Right hindlimb (tissue), 1 donor: ENCODE measurements at regions not wholly inside any gene's neighbourhood (a gene's known extent, or its start where the extent isn't known, plus 50 kb on each side); places are given as distances from the start of the nearest gene placed in this dataset.

Source experiments
- DNase-seq: peaks from one replicate; pipeline ENCODE4 v3.0.0-alpha.2; 2018

DNA sequence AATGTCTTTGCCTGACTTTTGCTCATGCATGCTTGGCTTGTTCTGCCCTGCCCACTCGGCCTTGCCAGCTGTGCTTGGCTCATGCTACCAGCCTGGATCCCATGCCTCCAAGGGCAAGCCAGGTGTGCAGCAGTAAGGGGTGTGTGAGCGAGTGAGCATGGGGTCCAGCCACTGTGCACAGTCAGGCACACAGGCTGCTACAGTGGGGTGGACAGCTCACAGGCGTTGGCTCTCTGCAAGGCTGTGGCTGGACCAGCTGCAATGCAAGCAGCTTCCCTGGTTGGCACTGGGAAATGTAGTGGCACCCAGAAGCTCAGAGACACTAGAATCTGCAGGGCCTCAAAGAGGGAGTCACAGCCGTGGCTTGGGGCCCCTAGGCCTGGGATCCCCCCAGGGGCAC is 529.7 kb downstream of the DSC3 start:
- no peak for DNase-seq

DNA sequence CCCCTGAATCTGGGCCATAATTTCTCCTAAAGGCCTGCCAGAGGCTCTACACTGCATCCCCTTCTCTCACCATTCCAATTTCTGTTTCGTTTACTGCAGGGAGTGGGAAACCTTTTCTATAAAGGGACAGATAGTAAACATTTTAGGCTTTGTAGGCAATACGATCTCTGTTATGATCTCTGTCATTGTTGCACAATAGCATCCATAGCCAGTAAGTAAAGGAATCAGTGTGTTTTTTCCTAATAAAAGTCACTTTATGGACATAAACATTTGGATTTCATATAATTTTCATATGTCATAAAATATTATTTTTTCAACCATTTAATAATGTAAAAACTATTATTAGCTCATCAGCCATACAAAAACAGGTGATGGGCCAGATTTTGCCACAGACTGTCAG is 531.7 kb downstream of the DSC3 start:
- DNase-seq: no peak

DNA sequence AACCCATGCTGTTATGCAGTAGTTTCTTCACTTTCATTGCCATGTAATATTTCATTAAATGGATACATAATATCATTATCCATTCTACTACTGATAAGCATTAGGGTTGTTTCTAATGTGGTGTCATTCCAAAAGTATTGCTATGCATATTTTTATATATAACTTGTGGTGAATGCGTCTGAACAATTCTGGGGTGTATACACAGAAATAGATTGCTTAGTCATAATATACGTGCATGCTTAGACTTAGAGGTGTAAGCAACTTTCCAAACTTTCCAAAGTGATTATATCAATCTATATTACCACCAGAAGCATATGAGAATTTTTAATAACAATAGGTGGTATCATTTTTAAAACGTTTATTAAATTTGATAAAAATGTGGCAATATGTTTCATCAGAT is 540.9 kb downstream of the DSC3 start:
- DNase-seq: no peak

DNA sequence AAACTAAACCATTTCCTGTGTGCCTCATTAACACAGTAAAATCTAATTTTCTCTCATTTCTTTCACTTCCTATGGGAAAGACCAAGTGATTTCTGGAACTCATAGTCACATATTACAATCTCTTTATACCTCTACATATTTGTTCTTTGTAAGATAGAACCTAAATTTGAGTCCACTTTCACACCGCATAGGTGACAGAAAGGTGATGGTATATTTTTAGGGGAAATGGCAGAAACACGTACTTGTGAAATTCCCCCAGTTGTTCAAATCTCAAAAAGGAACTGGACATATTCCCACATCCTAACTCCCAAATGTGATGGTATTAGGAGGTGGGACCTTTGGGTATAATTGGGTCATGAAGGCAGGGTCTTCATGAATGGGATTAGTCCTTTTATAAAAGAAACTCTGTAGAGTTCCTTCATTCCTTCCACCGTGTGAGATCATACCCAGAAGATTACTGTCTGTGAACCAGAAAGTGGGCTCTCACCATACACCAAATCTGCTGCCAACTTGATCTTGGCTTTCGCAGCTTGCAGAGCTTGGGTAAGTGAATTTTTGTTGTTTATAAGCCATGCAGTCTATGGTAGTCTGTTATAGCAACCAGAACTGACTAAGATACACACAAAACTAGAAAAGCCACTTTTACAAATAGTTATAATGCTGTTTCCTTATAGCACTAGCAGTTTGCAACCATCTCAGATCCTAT is 542.1 kb downstream of the DSC3 start:
- no peak for DNase-seq

DNA sequence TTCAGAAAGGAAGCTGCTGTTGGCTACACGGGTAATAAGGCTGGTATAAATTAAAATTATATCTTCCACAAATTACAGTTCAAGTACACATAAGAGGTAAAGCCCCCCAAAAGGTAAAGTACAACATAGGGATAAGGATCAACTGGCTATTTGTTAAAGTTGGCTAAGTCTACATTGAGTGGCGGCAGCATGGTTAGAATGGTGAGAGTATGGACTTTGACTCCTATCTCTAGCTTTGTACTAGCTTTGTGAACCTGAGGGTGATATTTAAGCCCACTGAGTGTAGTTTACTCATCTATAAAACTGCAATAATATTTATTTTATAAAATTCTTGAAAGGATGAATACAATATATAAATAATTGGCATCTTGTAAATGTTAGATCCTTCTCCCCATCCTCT is 542.8 kb downstream of the DSC3 start:
- no peak for DNase-seq

DNA sequence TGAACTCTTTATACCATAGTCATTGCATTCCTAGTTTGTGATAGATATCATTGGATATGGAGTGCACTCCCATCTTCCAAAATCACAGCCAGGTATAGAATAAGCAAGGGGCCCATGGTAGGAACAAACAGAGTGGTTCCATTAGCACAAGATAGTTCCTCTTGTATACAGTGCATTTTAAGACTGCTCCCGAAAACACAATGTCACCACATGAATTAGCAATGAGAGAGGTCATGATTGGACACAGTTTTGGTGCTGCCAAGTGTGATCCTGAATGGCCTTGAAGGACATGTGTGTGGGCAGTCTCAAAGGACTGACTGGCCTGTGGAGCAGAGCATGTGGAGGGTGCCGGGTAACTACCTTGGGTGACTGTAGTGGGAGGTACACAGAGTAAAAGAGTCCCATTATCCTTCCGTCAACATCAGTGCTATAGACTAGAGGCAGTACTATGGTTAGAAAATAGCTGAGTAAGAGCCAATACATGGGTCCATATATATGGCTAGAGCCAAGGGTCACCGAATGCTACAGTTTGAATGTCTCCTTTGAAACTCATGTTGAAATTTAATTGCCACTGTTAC is 549.9 kb downstream of the DSC3 start:
- DNase-seq: no peak

DNA sequence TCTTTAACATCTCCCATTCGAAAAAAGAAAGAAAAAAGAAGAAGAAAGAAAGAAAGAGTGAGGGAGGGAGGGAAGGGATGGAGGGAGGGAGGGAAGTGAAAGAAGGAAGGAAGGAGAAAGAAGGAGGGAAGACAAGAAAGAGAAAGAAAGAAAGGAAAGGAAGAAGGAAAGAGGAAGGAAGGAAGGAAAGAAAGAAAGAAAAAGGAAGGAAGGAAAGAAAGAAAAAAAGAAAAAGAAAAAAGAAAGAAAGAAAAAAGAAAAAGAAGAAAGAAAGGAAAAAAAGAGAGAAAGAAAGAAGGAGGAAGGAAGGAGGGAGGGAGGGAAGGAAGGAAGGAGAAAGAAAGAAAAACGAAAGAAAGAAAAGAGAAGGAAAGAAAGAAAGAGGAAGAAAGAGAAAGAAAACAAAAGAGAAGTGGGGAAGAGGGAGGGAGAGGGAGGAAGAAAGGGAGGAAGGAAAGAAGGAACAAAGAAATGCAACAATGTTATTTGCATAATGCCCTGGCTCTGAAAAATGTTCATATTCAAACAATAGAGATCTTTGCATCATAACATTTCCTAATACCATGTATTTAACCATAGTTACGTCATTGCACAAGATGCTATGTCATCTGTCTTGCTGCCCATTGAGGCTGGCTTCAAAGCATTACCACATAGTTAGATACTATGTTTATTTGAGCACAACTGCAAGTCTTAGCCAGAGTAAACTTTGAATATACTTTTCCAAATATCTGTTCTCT is 550.6 kb downstream of the DSC3 start:
- DNase-seq: no peak

DNA sequence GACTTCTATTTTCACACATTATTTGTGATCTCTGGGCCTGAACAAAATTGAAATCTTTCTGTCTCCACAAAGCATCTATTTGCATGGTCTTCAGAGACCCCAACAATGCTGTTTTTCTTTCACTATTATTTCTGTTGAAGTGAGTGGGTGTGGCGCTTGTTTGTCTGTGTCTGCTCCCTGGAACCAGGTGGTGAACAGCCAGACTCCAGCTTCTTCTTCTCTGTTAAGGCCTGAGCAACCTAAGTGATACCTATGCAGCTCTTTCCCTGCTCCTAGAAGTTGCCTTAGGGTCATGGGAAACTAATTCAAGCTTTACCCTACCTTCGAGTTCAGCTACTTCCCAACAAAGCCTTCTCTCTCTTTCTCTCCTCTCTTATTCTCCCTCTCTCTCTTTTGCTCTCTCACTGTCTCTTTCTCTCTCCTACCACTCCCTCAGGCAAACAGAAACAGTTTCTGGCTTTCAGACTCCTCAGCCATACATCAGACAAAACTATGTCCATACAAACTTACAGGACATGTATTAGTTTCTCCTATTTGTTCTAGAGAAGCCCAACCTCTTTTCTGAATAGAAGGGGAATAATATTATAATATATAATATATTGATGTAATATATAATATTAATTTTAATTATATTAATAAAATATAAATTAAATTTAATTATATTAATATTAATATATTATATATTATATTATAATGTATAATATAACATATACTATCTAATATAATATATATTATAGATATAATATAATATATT is 552.5 kb downstream of the DSC3 start:
- DNase-seq: no peak

DNA sequence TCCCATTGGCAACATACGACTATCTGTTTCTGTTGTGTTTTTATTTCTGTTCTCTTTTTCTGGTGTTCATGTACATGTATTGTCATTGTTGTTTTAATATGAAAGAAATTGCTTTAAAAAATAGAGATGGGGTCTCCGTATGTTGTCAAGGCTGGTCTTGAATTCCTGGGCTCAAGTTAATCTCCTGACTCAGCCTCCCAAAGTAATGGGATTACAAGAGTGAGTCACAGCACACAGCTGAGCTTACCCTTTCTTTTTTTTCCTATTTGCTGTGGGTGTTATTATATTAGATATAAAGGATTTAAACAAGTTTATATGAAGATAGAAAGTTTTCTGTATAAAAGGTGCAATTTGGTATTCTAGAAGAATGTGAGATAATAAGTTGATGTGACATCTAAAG is 554.6 kb downstream of the DSC3 start:
- no peak for DNase-seq

DNA sequence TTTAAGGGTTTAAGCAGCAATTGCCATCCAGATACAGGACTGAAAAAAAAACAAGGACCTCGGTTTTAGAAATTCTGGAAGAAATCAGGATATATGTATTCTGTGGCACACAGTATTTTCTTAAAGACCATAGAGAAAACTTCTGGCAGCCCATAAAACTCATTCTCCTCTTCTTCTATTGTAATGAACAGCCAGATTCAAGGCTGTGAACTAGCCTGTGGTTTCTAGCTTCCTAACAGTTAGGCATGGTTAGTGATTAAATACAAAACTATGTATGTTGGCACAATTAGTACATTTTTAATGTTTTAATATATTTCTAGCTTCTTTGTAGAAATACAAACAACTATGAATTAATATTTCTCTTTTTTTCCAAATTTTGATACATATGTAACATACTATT is 555.7 kb downstream of the DSC3 start:
- DNase-seq: no peak

DNA sequence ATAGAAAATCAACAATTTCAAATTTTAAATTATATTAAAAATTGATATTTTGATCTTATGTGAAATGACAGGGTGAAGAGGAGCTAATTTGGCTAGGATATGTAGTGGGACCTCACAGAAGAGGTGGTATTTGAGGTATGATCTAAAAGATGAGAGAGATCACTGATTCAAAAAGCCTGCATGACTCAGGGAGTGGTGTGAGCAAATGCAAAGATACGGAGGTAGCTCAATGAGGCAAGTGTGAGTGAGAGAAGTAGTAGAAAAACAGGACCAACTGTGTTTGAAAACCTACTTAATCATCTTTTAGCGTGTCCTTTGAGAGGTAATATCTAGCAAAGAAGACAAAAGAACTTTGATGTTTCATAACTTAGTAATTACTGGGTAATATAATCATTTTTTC is 557.5 kb downstream of the DSC3 start:
- DNase-seq: no peak

DNA sequence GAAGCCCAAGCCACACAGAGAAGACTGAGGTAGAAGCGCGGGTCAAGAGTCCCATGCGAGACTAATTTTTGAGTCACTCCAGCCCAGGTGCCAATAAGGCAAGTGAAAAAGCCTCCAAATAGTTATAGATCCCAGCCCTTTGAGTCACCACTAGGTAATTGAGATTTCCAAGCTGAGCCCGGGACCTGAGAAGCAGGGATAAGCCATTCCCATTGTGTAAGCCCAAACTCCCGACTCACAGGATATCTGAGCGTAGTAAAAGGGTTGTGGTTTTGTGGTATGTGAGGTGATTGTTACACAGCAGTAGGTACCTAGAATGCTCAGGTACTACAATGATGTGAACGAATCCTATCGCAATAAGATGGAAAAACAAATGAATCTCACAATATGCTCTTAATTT is 560.7 kb downstream of the DSC3 start:
- no peak for DNase-seq

DNA sequence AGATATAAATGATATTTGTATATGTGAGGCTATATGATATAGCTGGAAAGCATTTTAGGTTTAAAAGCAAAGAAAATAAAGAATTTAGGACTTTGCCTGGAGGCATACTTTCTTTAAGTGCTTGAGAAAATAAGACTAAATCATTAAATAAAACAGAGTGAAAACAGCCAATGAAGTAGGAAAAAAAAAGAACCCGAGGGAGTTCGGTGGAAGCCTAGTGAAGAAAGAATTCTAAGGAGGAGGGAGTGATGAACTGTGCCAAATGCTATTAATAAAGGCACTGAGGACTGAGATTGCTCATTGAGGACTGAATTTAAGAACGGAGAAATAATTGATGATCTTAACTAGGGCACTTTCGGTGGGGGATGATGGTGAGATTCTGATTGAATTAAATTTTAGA is 573.5 kb downstream of the DSC3 start:
- DNase-seq: no peak

DNA sequence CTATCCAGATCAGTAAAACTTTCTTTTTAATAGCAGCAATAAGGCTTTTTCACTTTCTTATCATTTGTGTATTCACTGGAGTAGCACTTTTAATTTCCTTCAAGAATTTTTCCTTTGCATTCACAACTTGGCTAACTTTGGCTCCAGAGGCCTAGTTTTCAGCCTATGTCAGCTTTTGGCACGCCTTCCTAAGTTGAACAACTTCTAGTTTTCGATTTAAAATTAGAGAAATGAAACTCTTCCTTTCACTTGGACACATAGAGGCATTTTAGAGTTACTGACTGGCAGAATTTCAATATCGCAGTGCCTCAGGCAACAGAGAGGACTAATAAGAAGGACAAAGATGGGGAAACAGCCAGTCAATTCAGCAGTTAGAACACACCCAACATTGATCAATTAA is 577.4 kb downstream of the DSC3 start:
- DNase-seq: peak; percentile 38

DNA sequence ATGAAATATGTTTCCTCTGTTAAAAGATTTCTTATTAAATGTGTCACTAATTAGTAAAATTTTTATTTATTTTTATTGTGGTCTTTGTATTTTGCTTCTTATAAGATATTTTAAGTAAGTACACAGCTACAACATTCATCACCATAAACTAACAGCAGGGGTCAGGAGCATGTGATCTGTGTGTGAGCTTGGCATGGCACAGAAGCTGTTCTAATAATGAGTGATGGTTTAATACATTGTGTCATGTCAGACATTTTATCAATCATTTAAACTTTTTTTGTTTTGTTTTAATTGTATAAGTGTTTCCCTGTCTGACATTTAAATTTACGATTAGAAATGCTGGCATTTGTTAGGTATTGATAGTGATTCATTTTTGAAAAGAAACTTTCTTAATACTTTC is 585.4 kb downstream of the DSC3 start:
- DNase-seq: no peak

DNA sequence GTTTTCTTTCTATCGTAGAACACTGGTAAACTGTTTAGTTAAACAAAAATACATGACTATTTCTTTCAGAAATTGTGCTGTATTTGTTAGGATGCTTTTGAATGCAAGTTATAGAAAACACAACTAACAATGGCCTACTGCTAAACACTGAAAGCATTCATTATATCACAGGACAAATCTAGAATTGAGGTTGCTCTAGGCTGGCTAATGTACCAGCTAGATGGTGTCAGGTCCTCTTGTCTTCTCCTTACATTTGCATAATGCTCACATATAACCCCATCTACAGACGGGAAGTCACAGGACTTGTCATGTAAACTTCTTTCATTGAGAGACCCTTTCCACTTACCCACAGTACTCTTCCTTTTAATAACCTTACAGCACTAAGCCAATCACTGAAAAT is 586.8 kb downstream of the DSC3 start:
- no peak for DNase-seq

DNA sequence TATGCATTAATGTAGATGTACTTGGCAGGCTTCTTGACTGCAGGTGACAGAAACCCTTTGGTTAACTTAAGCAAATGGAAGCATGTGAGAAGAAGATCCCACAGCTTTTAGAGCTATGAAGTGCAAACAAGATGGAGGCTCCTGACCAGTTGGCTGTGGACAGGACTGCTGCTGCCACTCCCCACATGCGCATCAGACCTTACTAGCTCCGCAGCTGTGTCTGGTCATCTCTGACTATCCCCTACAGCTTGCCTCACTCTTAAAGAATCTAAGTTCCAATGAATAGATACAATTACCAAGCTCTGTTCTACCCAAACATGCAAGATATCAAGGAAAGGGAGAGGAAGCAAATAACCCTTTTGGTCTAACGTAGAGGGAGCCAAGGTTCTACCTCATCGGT is 587.6 kb downstream of the DSC3 start:
- no peak for DNase-seq

DNA sequence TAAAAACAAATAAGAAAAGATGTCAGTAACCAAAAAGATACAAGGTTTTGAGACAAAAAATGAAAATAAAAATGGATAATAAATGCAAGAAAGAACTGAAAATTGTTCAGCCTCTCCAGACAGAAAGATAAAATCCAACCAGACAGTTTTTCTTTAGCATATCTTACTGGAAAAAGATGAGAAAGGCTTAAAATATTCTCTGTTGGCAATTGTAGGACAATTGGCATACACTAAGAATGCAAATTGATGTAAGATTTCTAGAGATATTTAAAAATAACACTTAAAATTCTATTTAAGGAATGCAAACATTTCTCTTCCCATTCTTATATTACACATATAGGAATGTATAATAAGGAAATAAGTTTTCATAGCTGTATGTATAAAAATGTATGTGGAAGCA is 590.6 kb downstream of the DSC3 start:
- no peak for DNase-seq

DNA sequence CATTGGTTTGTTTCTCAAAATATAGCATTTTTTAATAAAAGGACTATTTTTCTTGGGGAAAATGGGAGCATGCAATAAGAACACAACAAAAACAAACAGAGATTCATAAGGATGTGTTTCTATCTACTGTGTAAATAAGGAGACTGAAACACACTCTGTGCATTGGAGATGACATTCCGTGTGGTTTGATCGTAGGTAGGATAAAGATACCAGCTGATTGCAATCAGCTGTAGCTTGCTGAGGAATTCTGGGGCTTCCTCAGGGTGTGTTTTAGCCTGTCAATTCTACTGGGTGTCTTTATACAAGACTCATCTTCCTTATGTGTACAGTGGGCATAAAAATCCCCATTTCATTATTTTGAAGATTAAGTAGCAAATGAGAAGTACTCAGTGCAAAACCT is 591.6 kb downstream of the DSC3 start:
- no peak for DNase-seq

DNA sequence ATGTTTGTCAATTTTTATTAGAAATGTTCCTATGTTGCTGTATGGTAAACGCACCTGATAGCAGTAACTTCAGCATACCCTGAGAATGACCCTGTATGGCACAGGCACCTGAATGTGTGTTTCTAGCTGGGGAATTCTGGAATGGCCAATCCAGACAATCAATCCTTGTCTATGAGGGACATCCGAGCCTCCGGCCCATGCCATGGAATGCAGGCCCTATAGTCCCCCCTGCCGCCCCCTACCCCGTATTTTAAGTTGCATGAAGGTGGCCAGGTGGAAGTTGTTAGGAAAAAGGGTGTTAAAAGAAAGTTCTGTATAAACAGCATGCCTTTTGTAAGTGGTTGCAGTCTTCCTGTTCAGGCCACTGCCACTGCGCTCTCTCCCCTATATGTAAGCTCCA is 595.9 kb downstream of the DSC3 start:
- DNase-seq: no peak

DNA sequence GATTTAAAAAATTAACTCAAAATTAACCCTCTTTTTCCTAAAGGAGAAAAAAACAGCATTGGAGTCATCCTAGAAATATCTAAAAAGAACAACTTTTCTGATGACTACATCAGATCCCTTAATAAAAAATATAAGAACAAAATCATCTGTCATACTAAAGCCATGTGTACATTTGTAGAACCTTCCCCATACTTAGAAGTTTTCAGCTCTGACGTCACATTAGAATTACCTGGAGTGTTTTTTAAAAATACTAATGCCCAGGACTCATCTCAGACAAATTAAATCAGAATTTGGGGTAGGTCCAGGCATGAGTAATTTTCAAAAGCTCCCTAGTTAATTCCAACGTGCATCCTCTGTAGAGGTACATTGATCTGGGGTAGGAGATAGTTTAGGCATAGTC is 598.0 kb downstream of the DSC3 start:
- DNase-seq: no peak

DNA sequence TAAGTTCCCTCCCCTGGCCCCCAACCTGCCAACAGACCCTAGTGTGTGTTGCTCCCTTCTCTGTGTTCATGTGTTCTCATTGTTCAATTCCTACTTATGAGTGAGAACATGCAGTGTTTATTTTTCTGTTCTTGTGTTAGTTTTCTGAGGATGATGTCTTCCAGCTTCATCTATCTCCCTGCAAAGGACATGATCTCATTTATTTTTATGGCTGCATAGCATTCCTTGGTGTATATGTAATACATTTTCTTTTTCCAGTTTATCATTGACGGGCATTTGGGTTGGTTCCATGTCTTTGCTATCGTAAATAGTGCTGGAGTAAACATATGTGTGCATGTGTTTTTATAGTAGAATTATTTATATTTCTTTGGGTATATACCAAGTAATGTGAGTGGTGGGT is 602.2 kb downstream of the DSC3 start:
- no peak for DNase-seq

DNA sequence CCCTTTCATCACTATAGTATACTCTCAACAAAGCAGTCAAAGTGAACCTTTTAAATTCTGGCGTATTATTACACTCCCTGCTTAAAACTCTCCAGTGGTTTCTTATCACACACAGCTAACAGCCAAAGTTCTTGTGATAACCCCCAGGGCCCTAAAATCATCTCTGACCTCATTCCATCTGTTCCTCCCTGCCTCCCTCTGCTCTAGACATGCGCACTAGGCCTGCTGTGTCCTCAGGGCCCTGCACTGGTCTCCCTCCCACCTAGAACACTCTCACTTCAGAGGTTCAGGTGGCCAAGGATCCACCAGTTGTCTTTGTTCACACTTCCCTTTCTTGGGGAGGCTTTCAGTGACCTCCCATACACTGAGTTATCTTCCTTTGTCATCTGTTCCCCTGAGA is 603.4 kb downstream of the DSC3 start:
- DNase-seq: no peak

DNA sequence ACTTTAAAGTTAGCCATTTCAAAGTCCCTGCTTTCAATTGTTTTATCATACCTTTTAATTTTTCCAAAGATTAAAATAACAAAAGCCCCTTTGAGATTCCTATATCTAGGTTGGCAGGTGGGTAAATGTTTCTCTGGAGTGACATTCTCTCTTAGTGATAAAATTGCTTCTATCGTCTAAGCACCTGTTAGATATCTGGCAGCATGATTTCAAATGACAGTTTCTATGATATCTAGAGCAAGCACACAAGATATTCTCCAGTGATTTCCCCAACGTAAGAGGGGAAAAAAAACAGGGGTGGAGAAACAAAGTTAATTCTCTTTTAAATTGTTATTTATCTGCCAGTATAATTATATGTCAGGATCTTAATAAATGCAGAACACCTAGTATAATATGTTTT is 610.2 kb downstream of the DSC3 start:
- no peak for DNase-seq
